ENCODE measurements at regions not wholly inside any gene's neighbourhood (a gene's known extent, or its start where the extent isn't known, plus 50 kb on each side); places are given as distances from the start of the nearest gene placed in this dataset.

GRCh38 chr6:71388856-71389527 lies 100.4 kb downstream of the OGFRL1 start:
- TF ChIP-seq CTCF (IDR thresholded peaks at IDR 0.05; ENCODE audit: borderline replicate concordance, extremely low read depth, low read length, poor library complexity, severe bottlenecking) (no peak), EZH2 (IDR thresholded peaks at IDR 0.05; ENCODE audit: borderline replicate concordance, low read depth, low read length, severe bottlenecking) (no peak)

Measured in DND-41 (cell line).